Activated B cell treated with CpG ODN at 0.5 μM for 24 hours (primary cell): ENCODE measurements at regions not wholly inside any gene's neighbourhood (a gene's known extent, or its start where the extent isn't known, plus 50 kb on each side); places are given as distances from the start of the nearest gene placed in this dataset.

ENCODE experiments used
- ATAC-seq: fragments of 200-7000 bp; cut with Tn5 transposase; one replicate; pipeline ENCODE4 v1.10.0; 2021; ENCODE audit warnings: low read depth, mild to moderate bottlenecking, moderate library complexity
- CTCF ChIA-PET: fragments of 350-600 bp; sonication (Branson Sonifier 250); formaldehyde crosslinking; loops from one replicate; lab custom pipeline; 2021; ENCODE audit warnings: antibody characterized with exemption; lab: Charles Lee
- POLR2A ChIA-PET: fragments of 350-600 bp; sonication (Branson Sonifier 250); formaldehyde crosslinking; loops from one replicate; lab custom pipeline; 2021; ENCODE audit warnings: antibody characterized with exemption; lab: Charles Lee
- DNase-seq: peaks from one replicate; pipeline ENCODE4 v3.0.0; 2022
- H3K27ac Mint-ChIP-seq: one replicate; pipeline ENCODE4 v1.8.0; 2020; ENCODE audit warnings: mixed read lengths
- H3K27me3 Mint-ChIP-seq: one replicate; pipeline ENCODE4 v1.8.0; 2021; ENCODE audit warnings: mixed read lengths
- H3K36me3 Mint-ChIP-seq: one replicate; pipeline ENCODE4 v1.8.0; 2021; ENCODE audit warnings: low read depth, mixed read lengths
- H3K4me1 Mint-ChIP-seq: one replicate; pipeline ENCODE4 v1.8.0; 2021; ENCODE audit warnings: mixed read lengths
- H3K4me3 Mint-ChIP-seq: one replicate; pipeline ENCODE4 v1.8.0; 2020; ENCODE audit warnings: mild to moderate bottlenecking, mixed read lengths
- H3K9me3 Mint-ChIP-seq: one replicate; pipeline ENCODE4 v1.8.0; 2020; ENCODE audit warnings: mixed read lengths
- CTCF ChIP-seq: fragments of 200-600 bp; IDR thresholded peaks from one replicate; pipeline ENCODE4 v1.8.0; 2022; ENCODE audit warnings: antibody characterized with exemption, mild to moderate bottlenecking
- intact Hi-C: fragments of 100-400 bp; cut with micrococcal nuclease; formaldehyde crosslinking; loops from one replicate; pipeline ENCODE4 v1.15.1; 2024

DNA sequence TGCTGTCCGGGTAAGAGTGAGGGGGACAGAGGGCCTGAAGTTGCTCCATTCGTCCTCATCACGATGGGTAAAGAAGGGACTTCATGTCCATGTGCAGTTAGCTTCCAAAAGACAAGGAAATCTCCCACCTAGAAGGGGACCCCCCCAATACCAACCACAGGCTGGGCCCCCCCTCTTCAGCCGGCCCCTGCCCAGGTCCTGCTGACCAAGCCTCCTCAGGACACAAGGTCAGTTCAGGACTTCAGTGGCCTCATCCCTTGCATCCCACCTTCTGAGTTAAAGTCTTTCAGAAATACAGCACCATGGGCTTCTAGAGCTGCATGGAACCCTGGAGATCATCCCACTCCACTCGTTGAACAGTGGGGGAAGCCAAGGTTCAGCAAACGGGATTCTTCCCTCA is 115.4 kb upstream of the ERG start:
- H3K27ac Mint-ChIP-seq, result no peak overlapping the region
- H3K9me3 Mint-ChIP-seq, result no peaks in the 10 kb centered on the region
- DNase-seq (no peak), ATAC-seq (no peak)
- POLR2A ChIA-PET, result no interaction called here
- H3K27me3 Mint-ChIP-seq, result no peaks in the 10 kb centered on the region
- intact Hi-C loops, result no loop called here
- no peaks in the 10 kb centered on the region for H3K36me3 Mint-ChIP-seq
- no peaks in the 10 kb centered on the region for H3K4me1 Mint-ChIP-seq
- TF ChIP-seq CTCF, result no peak
- H3K4me3 Mint-ChIP-seq, result no peak overlapping the region
- CTCF ChIA-PET, result no interaction called here

GRCh38 chr21:38614558-38614957 is 116.3 kb upstream of the ERG start:
- no peaks in the 10 kb centered on the region for H3K4me1 Mint-ChIP-seq
- H3K27ac Mint-ChIP-seq, result no peak overlapping the region
- DNase-seq, result no peak
- ChIA-PET POLR2A (no interaction called here), CTCF (no interaction called here)
- no peak for TF ChIP-seq CTCF
- no peaks in the 10 kb centered on the region for H3K36me3 Mint-ChIP-seq
- H3K4me3 Mint-ChIP-seq, result no peak overlapping the region
- intact Hi-C loops, result no loop called here
- no peaks in the 10 kb centered on the region for H3K9me3 Mint-ChIP-seq
- H3K27me3 Mint-ChIP-seq, result no peaks in the 10 kb centered on the region
- no peak for ATAC-seq

GRCh38 chr21:38619480-38619879 is 121.2 kb upstream of the ERG start:
- CTCF ChIA-PET, result no interaction called here
- no peak for ATAC-seq

DNA sequence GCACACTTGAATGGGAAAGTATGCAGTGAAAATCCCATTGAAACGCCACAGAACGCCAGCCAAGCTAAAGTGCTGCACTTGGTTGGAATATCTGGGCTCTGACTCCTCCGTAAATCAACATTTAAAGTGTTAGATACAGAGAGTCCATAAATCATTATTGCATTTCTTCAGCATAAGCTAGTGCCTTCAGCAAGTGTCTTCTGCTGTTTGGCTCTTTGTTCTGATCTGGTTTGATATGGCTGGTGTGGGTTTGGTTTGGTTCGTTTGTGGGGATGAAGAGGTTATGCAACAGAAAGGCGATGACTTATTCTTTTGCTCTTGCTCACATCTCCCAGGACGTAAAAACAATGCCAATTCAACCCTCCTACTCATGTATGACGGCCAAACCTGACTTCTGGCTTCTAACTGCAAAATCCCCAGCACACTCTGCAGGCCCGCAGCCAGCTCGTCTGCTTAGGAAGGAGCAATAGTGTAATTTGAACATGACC is 121.8 kb upstream of the ERG start:
- Mint-ChIP-seq H3K36me3 (no peaks in the 10 kb centered on the region), H3K4me3 (no peak overlapping the region), H3K4me1 (no peaks in the 10 kb centered on the region), H3K9me3 (no peaks in the 10 kb centered on the region), H3K27ac (no peak overlapping the region), H3K27me3 (no peaks in the 10 kb centered on the region)
- no peak for DNase-seq
- no peak for TF ChIP-seq CTCF
- ChIA-PET POLR2A (no interaction called here), CTCF (no interaction called here)
- ATAC-seq, result no peak
- intact Hi-C loops, result no loop called here

More at GRCh38 chr21:38619480-38619879, 121.2 kb upstream of the ERG start:
- Mint-ChIP-seq H3K4me3 (no peak overlapping the region), H3K4me1 (no peaks in the 10 kb centered on the region), H3K36me3 (no peaks in the 10 kb centered on the region), H3K27me3 (no peaks in the 10 kb centered on the region), H3K27ac (no peak overlapping the region), H3K9me3 (no peaks in the 10 kb centered on the region)
- DNase-seq, result no peak
- TF ChIP-seq CTCF, result no peak
- POLR2A ChIA-PET, result no interaction called here
- intact Hi-C loops, result no loop called here

DNA sequence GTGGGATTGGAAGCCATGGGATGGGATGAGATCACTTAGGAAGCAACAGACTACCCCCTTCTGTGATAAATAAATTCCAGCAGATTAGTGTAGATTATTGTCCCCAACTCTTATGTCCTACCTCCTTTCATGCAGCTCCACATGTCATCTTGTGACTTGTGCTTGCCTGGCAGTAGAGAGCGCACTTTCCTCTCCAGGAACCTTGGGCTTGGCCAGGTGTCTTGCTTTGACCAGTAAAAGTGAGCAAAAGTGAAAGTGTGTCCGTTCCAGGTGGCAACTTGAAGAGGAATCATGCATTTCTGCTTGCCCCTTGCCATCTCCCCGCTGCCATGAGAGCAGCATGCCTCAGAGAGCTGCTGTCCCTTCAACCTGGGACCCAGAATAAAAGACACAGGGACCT is 122.9 kb upstream of the ERG start:
- intact Hi-C loops, result no loop called here
- no peaks in the 10 kb centered on the region for H3K27me3 Mint-ChIP-seq
- DNase-seq (no peak), ATAC-seq (no peak)
- no peaks in the 10 kb centered on the region for H3K4me1 Mint-ChIP-seq
- H3K27ac Mint-ChIP-seq, result no peak overlapping the region
- POLR2A ChIA-PET, result no interaction called here
- H3K9me3 Mint-ChIP-seq, result no peaks in the 10 kb centered on the region
- no peak overlapping the region for H3K4me3 Mint-ChIP-seq
- no peaks in the 10 kb centered on the region for H3K36me3 Mint-ChIP-seq
- no peak for TF ChIP-seq CTCF
- CTCF ChIA-PET, result no interaction called here
